Mesenchymal stem cell (in vitro differentiated cells and primary cell): ENCODE measurements at regions not wholly inside any gene's neighbourhood (a gene's known extent, or its start where the extent isn't known, plus 50 kb on each side); places are given as distances from the start of the nearest gene placed in this dataset.

ENCODE experiments used
- DNase-seq: peaks from one replicate; pipeline ENCODE4 v3.0.0-alpha.2; 2013
- H2AFZ ChIP-seq: one replicate; pipeline ENCODE4 v1.6.1; 2013; ENCODE audit warnings: low read depth, mild to moderate bottlenecking, control low read depth, inconsistent platforms, low read length, moderate library complexity
- H2AK5ac ChIP-seq: 2 replicates; pipeline ENCODE4 v1.6.1; 2013; ENCODE audit warnings: low read length, moderate library complexity, mild to moderate bottlenecking, inconsistent platforms; ENCODE audit not compliant: severe bottlenecking
- H2BK120ac ChIP-seq: one replicate; pipeline ENCODE4 v1.6.1; 2013; ENCODE audit warnings: low read depth, mild to moderate bottlenecking, inconsistent platforms, low read length, moderate library complexity
- H2BK12ac ChIP-seq, 2 experiments: one replicate each; pipeline ENCODE4 v1.6.1; 2013; ENCODE audit warnings: inconsistent platforms in 2 of 2, low read length in 2 of 2, mild to moderate bottlenecking in 2 of 2, moderate library complexity in 2 of 2, control low read depth in 1 of 2
- H2BK15ac ChIP-seq: one replicate; pipeline ENCODE4 v1.6.1; 2013; ENCODE audit warnings: mild to moderate bottlenecking, low read depth, inconsistent platforms; ENCODE audit not compliant: poor library complexity, severe bottlenecking
- H2BK5ac ChIP-seq: 2 replicates; pipeline ENCODE4 v1.6.1; 2013; ENCODE audit warnings: low read depth, mild to moderate bottlenecking, low read length, control low read depth, inconsistent platforms; ENCODE audit not compliant: poor library complexity, severe bottlenecking
- H3K14ac ChIP-seq, 2 experiments: one replicate each; pipeline ENCODE4 v1.6.1; 2013; ENCODE audit warnings: inconsistent platforms in 2 of 2, low read length in 2 of 2, control low read depth in 1 of 2, mild to moderate bottlenecking in 1 of 2, moderate library complexity in 1 of 2
- H3K18ac ChIP-seq, 2 experiments: one replicate each; pipeline ENCODE4 v1.6.1; 2013; ENCODE audit warnings: inconsistent platforms in 2 of 2, low read length in 2 of 2, control low read depth in 1 of 2, low read depth in 1 of 2, mild to moderate bottlenecking in 1 of 2
- H3K23ac ChIP-seq, 2 experiments: one replicate each; pipeline ENCODE4 v1.6.1; 2013; ENCODE audit warnings: inconsistent platforms in 2 of 2, low read length in 2 of 2, mild to moderate bottlenecking in 2 of 2, moderate library complexity in 2 of 2, control low read depth in 1 of 2
- H3K27ac ChIP-seq: 2 replicates; pipeline ENCODE4 v1.5.1; 2013; ENCODE audit warnings: mild to moderate bottlenecking, moderate library complexity, low read length, control low read depth, inconsistent platforms; ENCODE audit not compliant: poor library complexity, severe bottlenecking
- H3K27me3 ChIP-seq, 2 experiments: 2 replicates each; pipeline versions ENCODE4 v1.6.1 to v1.7.0; 2013; ENCODE audit warnings: low read length in 2 of 2, mild to moderate bottlenecking in 2 of 2, moderate library complexity in 2 of 2, control low read depth in 1 of 2, inconsistent platforms in 1 of 2; ENCODE audit not compliant: control insufficient read depth in 1 of 2, insufficient read depth in 1 of 2
- H3K36me3 ChIP-seq, 2 experiments: 2 replicates each; pipeline versions ENCODE4 v1.6.1 to v1.7.0; 2013; ENCODE audit warnings: low read length in 2 of 2, control low read depth in 1 of 2, inconsistent platforms in 1 of 2, low read depth in 1 of 2, mild to moderate bottlenecking in 1 of 2; ENCODE audit not compliant: insufficient read depth in 2 of 2, control insufficient read depth in 1 of 2
- H3K4ac ChIP-seq, 2 experiments: one replicate each; pipeline ENCODE4 v1.6.1; 2013; ENCODE audit warnings: inconsistent platforms in 2 of 2, low read length in 2 of 2, mild to moderate bottlenecking in 2 of 2, moderate library complexity in 2 of 2, control low read depth in 1 of 2, low read depth in 1 of 2
- H3K4me1 ChIP-seq: 2 replicates; pipeline ENCODE4 v1.6.1; 2013; ENCODE audit warnings: low read depth, low read length, control low read depth; ENCODE audit not compliant: control insufficient read depth, insufficient read depth
- H3K4me2 ChIP-seq: 2 replicates; pipeline ENCODE4 v1.6.1; 2013; ENCODE audit warnings: low read length, mild to moderate bottlenecking, inconsistent platforms; ENCODE audit not compliant: poor library complexity, severe bottlenecking
- H3K4me3 ChIP-seq, 2 experiments: 2 replicates each; pipeline versions ENCODE4 v1.5.1 to v1.7.0; 2013; ENCODE audit warnings: low read length in 2 of 2, mild to moderate bottlenecking in 2 of 2, control low read depth in 1 of 2, low read depth in 1 of 2; ENCODE audit not compliant: insufficient read depth in 1 of 2
- H3K79me1 ChIP-seq: replicated peaks from 2 replicates; pipeline ENCODE4 v1.6.1; 2013; ENCODE audit warnings: mild to moderate bottlenecking, control low read depth, low read length, inconsistent platforms; ENCODE audit not compliant: poor library complexity, severe bottlenecking
- H3K9ac ChIP-seq: 2 replicates; pipeline ENCODE4 v1.7.0; 2013; ENCODE audit warnings: mild to moderate bottlenecking, low read length, moderate library complexity
- H3K9me3 ChIP-seq: 2 replicates; pipeline ENCODE4 v1.7.0; 2013; ENCODE audit warnings: mild to moderate bottlenecking, low read length; ENCODE audit not compliant: control insufficient read depth
- H4K8ac ChIP-seq: one replicate; pipeline ENCODE4 v1.6.1; 2013; ENCODE audit warnings: inconsistent platforms, mild to moderate bottlenecking, low read length, moderate library complexity
- H4K91ac ChIP-seq: one replicate; pipeline ENCODE4 v1.6.1; 2013; ENCODE audit warnings: mild to moderate bottlenecking, low read length, inconsistent platforms
- WGBS: methylation state at CpG from one replicate; pipeline ENCODE4 v1.1.7; 2013; ENCODE audit warnings: mixed read lengths; 5-methylcytosine and 5-hydroxymethylcytosine counted together

DNA sequence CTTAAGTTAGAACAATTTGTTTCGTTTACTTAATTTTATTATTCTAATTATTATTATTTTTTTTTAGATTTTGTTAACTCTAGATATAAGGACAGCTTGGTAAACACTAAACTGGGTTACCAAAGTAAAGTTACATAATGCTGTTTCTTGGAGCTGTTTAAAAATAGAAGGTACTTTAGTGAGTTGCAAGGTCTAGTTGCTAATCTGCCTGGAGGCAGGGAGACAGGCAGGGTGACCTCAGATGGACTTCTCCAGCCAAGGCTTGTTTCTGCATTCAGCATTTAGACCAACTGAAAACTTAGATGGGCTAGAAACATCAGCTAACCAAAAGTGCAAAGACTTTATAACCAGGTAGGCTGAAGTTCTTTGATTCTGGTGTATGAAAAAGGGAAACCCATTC lies 336.4 kb upstream of the GRM7 start:
- Histone ChIP-seq H4K8ac (no peak overlapping the region), H3K4ac (no peak overlapping the region), H3K9me3 (peaks cover 11% of the 10 kb centered on the region), H3K14ac (no peak overlapping the region), H2BK15ac (no peak overlapping the region), H3K9ac (no peak overlapping the region), H3K4me3 (no peak overlapping the region), H3K4me2 (no peak overlapping the region), H3K36me3 (no peaks in the 10 kb centered on the region), H3K4me1 (no peaks in the 10 kb centered on the region), H3K27ac (no peak overlapping the region), H2AK5ac (no peak overlapping the region), H4K91ac (no peak overlapping the region), H3K27me3 (no peaks in the 10 kb centered on the region), H3K23ac (no peak overlapping the region), H2AFZ (no peak overlapping the region), H3K79me1 (no peaks in the 10 kb centered on the region), H2BK12ac (no peak overlapping the region), H3K18ac (no peak overlapping the region), H2BK5ac (no peak overlapping the region), H2BK120ac (no peak overlapping the region)
- DNase-seq: no peak
- WGBS: no CpG with 5 or more reads among the region's 1 CpG

DNA sequence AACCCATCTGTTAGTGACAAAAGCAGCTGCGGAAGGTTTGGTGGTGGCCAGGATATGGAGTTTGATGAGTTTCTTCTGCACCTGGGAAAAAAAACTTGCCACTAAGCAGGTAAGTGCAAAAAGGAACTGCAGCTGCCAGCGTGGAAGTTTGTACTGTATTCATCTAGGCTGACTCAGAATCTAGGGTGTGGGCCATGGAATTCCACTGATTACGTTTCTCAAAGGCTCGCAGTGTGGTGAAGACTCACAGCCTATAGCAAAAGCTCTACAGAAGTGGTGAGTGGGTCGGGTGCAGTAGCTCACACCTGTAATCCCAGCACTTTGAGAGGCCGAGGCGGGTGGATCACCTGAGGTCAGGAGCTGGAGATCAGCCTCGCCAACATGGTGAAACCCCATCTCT lies 334.6 kb upstream of the GRM7 start:
- Histone ChIP-seq H3K79me1 (no peaks in the 10 kb centered on the region), H3K27me3 (no peaks in the 10 kb centered on the region), H2AFZ (no peak overlapping the region), H3K4me3 (no peak overlapping the region), H2BK120ac (no peak overlapping the region), H4K8ac (no peak overlapping the region), H2BK15ac (no peak overlapping the region), H3K9me3 (peaks cover 11% of the 10 kb centered on the region), H3K14ac (no peak overlapping the region), H3K4me1 (no peaks in the 10 kb centered on the region), H2AK5ac (no peak overlapping the region), H3K36me3 (no peaks in the 10 kb centered on the region), H2BK5ac (no peak overlapping the region), H3K18ac (no peak overlapping the region), H3K23ac (no peak overlapping the region), H3K9ac (no peak overlapping the region), H3K27ac (no peak overlapping the region), H3K4ac (no peak overlapping the region), H3K4me2 (no peak overlapping the region), H4K91ac (no peak overlapping the region), H2BK12ac (no peak overlapping the region)
- no peak for DNase-seq
- 66% methylated on average over 8 of the region's 8 CpGs for WGBS

DNA sequence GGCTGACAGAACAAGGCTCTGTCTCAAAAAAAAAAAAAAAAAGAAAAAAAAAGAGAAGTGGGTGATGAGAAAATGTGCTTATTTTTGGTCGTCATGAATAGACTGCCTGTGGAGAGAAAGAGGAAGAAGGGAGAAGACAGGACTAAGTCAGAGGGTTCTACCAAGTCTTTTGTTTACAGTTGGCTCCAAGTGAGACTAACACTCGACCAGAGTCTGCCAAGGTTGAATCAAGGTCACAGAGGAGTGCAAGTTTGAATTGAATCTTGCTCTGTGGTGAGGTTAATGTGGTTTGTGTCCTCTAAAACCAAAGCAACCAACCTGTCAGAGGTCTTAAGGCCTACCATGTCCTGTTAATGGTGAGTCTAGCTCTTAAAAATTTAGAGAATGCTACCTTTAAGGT lies 334.1 kb upstream of the GRM7 start:
- no peak overlapping the region for H2AFZ ChIP-seq
- WGBS: 33% methylated on average over 2 of the region's 2 CpGs
- H3K23ac ChIP-seq: no peak overlapping the region
- H3K4ac ChIP-seq: no peak overlapping the region
- H3K4me2 ChIP-seq: no peak overlapping the region
- H3K4me3 ChIP-seq: no peak overlapping the region
- H3K36me3 ChIP-seq: no peaks in the 10 kb centered on the region
- no peaks in the 10 kb centered on the region for H3K4me1 ChIP-seq
- no peaks in the 10 kb centered on the region for H3K79me1 ChIP-seq
- no peak overlapping the region for H2BK15ac ChIP-seq
- H2AK5ac ChIP-seq: no peak overlapping the region
- DNase-seq: no peak
- H3K9me3 ChIP-seq: peaks cover 12% of the 10 kb centered on the region
- no peak overlapping the region for H2BK12ac ChIP-seq
- no peak overlapping the region for H2BK120ac ChIP-seq
- no peak overlapping the region for H3K27ac ChIP-seq
- H3K14ac ChIP-seq: no peak overlapping the region
- H4K8ac ChIP-seq: no peak overlapping the region
- H2BK5ac ChIP-seq: no peak overlapping the region
- no peaks in the 10 kb centered on the region for H3K27me3 ChIP-seq
- no peak overlapping the region for H3K9ac ChIP-seq
- H4K91ac ChIP-seq: no peak overlapping the region
- no peak overlapping the region for H3K18ac ChIP-seq

DNA sequence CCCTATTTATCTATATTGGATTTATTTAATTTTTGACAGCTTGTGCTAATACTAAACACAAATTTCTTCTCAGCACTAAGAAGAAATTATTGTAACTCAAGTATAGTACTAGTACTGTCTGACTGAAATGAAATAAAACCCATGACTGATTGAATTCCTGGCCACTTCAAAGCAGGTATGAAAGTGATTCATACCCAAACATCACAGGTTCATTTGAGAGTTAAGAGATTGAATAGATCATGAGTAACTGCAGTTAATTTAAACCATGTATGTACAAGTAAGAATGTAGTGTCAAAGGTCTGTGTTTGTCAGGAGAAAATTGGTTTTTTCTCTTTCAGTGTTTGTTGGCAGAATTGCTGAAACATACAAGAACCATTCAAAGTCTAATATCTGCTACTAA lies 332.0 kb upstream of the GRM7 start:
- Histone ChIP-seq H2AFZ (no peak overlapping the region), H3K23ac (no peak overlapping the region), H3K79me1 (no peaks in the 10 kb centered on the region), H4K8ac (no peak overlapping the region), H2BK15ac (no peak overlapping the region), H3K27ac (no peak overlapping the region), H3K18ac (no peak overlapping the region), H3K14ac (no peak overlapping the region), H2AK5ac (no peak overlapping the region), H2BK120ac (no peak overlapping the region), H2BK12ac (no peak overlapping the region), H3K4me3 (no peak overlapping the region), H3K36me3 (no peaks in the 10 kb centered on the region), H3K4ac (no peak overlapping the region), H3K9me3 (peaks cover 12% of the 10 kb centered on the region), H2BK5ac (no peak overlapping the region), H3K4me1 (no peaks in the 10 kb centered on the region), H3K27me3 (no peaks in the 10 kb centered on the region), H3K9ac (no peak overlapping the region), H4K91ac (no peak overlapping the region), H3K4me2 (no peak overlapping the region)
- no peak for DNase-seq
